ENCODE measurements at regions not wholly inside any gene's neighbourhood (a gene's known extent, or its start where the extent isn't known, plus 50 kb on each side); places are given as distances from the start of the nearest gene placed in this dataset.

- no peak for TF ChIP-seq CTCF (IDR thresholded peaks at IDR 0.05; ENCODE audit: unreplicated experiment)
- DNase-seq (ENCODE audit: low spot score), result no peak
- Mint-ChIP-seq H3K27me3 (ENCODE audit: unreplicated experiment) (peaks cover 3% of the 10 kb centered on the region), H3K27ac (ENCODE audit: unreplicated experiment) (no peak overlapping the region), H3K4me1 (ENCODE audit: unreplicated experiment) (no peaks in the 10 kb centered on the region), H3K9me3 (ENCODE audit: unreplicated experiment) (no peaks in the 10 kb centered on the region), H3K36me3 (ENCODE audit: low read depth, unreplicated experiment) (peaks cover 4% of the 10 kb centered on the region), H3K4me3 (ENCODE audit: unreplicated experiment) (no peak overlapping the region)
These were observed 57.1 kb upstream of the OTOS start for GRCh38 chr2:240197462-240198139.

GRCh38 chr2:240198226-240198625 is 57.8 kb upstream of the OTOS start:
- Mint-ChIP-seq H3K27ac (ENCODE audit: unreplicated experiment) (no peak overlapping the region), H3K36me3 (ENCODE audit: low read depth, unreplicated experiment) (peaks cover 4% of the 10 kb centered on the region), H3K27me3 (ENCODE audit: unreplicated experiment) (peaks cover 3% of the 10 kb centered on the region), H3K4me1 (ENCODE audit: unreplicated experiment) (no peaks in the 10 kb centered on the region), H3K9me3 (ENCODE audit: unreplicated experiment) (no peaks in the 10 kb centered on the region), H3K4me3 (ENCODE audit: unreplicated experiment) (no peak overlapping the region)
- TF ChIP-seq CTCF (IDR thresholded peaks at IDR 0.05; ENCODE audit: unreplicated experiment), result no peak
- no peak for DNase-seq (ENCODE audit: low spot score)

- Mint-ChIP-seq H3K4me3 (ENCODE audit: unreplicated experiment) (no peak overlapping the region), H3K4me1 (ENCODE audit: unreplicated experiment) (no peaks in the 10 kb centered on the region), H3K27ac (ENCODE audit: unreplicated experiment) (no peak overlapping the region), H3K36me3 (ENCODE audit: low read depth, unreplicated experiment) (peaks cover 4% of the 10 kb centered on the region), H3K9me3 (ENCODE audit: unreplicated experiment) (no peaks in the 10 kb centered on the region), H3K27me3 (ENCODE audit: unreplicated experiment) (no peaks in the 10 kb centered on the region)
- no peak for DNase-seq (ENCODE audit: low spot score)
- TF ChIP-seq CTCF (IDR thresholded peaks at IDR 0.05; ENCODE audit: unreplicated experiment), result no peak
These were observed 58.8 kb upstream of the OTOS start for GRCh38 chr2:240199133-240199870.

- DNase-seq (ENCODE audit: low spot score), result no peak
- Mint-ChIP-seq H3K36me3 (ENCODE audit: low read depth, unreplicated experiment) (peaks cover 4% of the 10 kb centered on the region), H3K4me1 (ENCODE audit: unreplicated experiment) (no peaks in the 10 kb centered on the region), H3K4me3 (ENCODE audit: unreplicated experiment) (no peak overlapping the region), H3K27ac (ENCODE audit: unreplicated experiment) (no peak overlapping the region), H3K9me3 (ENCODE audit: unreplicated experiment) (no peaks in the 10 kb centered on the region), H3K27me3 (ENCODE audit: unreplicated experiment) (no peaks in the 10 kb centered on the region)
- TF ChIP-seq CTCF (IDR thresholded peaks at IDR 0.05; ENCODE audit: unreplicated experiment), result no peak
These were observed 60.0 kb upstream of the OTOS start for GRCh38 chr2:240200230-240201051.
